ENCODE measurements at regions not wholly inside any gene's neighbourhood (a gene's known extent, or its start where the extent isn't known, plus 50 kb on each side); places are given as distances from the start of the nearest gene placed in this dataset.

DNA sequence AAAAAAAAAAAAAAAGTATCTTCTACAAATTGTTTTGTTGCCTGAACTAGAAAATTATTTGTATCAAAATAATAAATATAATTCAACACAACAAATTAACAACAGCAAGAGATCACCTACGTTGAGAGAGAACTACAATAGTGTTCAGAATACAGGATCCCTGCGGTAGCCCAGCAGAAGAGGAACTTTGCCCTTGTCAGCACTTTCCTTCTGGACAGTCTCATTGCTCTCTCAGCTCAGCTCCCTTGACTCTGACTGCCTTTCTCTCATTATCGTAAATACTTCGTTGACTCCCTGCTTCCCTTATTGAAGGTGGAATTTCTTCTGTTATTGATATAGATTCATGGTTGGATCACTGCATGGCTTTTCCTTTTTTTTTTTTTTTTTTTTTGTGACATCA lies 469.5 kb upstream of the VSTM2A start:
- TF ChIP-seq, protein P1, sequence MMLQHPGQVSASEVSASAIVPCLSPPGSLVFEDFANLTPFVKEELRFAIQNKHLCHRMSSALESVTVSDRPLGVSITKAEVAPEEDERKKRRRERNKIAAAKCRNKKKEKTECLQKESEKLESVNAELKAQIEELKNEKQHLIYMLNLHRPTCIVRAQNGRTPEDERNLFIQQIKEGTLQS (CRISPR knock-in tag; IDR thresholded peaks at IDR 0.05) = no peak
- TF ChIP-seq, protein P2, sequence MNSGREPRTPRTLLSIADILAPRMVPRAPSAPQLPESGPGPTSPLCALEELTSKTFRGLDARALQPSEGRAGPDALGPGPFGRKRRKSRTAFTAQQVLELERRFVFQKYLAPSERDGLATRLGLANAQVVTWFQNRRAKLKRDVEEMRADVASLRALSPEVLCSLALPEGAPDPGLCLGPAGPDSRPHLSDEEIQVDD (CRISPR knock-in tag; IDR thresholded peaks at IDR 0.05; ENCODE audit: borderline replicate concordance) = no peak
- no peak for TF ChIP-seq RARA (CRISPR knock-in tag; IDR thresholded peaks at IDR 0.05)
- TF ChIP-seq HOXA3 (CRISPR knock-in tag; IDR thresholded peaks at IDR 0.05) = no peak
